HG03135 (cell line): ENCODE measurements at regions not wholly inside any gene's neighbourhood (a gene's known extent, or its start where the extent isn't known, plus 50 kb on each side); places are given as distances from the start of the nearest gene placed in this dataset.

ENCODE experiments used
- ATAC-seq: cut with Tn5 transposase; IDR thresholded peaks from one replicate; pipeline ENCODE4 v1.9.1; 2021; ENCODE audit warnings: mild to moderate bottlenecking, moderate library complexity; ENCODE audit not compliant: unreplicated experiment

DNA sequence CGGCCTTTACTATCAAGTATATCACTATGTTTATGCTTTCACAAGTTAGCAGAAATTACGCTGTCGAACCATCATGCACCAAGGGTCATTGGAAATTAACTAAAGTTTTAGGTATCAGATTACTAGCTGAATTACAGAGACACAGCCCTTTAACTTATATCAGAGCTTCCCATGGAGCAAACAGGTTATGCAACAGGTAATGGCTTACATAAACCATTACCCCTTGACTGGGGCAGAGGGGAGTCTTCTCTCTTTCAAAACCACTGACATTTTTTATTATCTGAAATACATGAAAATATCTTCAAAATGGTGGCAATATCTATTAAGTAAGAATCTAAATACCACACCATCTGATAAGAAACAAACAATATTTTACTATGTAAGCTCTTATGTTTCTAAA lies 1692.9 kb upstream of the SLC10A2 start:
- ATAC-seq = no peak

DNA sequence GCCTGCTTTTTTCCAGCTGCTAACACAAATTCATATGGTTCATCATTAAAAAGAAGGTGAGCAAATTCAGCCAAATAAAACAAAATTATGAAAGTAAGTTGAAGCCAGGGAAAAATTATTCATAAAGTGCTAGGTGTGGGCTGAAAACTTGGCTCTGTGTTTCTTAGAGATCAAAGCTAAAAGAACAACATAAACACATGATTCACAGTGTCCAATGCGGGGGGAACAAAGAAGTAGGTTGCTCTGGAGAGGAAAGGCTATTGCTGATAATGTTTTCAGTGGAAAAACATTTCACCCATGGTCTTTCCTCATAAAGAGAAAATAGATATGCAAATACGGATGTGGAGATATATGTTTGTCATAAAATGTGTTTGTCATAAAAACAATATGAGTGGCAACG lies 1691.5 kb upstream of the SLC10A2 start:
- no peak for ATAC-seq

DNA sequence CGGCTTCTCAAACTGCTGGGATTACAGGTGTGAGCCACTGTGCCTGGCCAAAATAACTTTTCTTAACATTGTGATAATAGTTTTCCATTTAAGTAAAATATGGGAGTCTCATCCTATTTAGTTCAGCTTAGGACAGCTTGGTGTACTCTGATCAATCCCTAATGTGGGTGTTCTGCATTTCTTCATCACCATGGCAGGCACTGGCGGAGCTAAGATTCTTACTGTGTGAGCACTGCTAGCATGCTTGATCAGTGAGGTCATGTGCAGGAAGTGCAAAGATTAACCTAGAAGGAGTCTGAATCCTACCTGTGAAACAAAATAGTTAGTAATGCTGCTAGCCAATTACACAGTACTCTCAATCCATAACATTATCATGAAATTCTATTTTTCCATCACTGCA lies 1684.2 kb upstream of the SLC10A2 start:
- ATAC-seq = no peak

DNA sequence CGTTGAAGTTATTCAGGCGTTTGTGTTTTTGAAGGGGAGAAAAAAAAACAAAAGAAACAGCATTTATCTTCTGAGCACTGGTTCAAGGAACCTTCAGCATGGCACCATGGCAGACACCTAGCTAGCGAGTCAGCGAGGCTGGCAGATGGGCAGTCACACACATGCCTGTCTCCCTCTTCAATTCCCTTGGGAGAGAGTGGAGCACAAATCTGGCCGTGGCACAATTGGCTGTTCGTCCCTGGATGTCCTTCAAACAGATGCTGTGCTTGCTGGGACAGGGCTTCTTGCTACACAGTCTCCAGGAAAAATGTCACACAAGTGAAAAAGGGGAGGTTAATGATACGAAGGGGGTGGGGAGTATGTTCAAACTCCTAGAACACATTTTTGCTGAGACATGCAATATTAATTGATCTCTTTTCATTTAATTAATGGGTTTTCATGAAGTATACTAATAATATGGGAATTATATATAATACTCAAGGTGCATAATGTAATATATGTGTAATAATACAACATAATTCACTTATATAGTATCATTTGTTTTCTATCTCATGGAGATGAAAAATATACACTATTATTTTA lies 1674.5 kb upstream of the SLC10A2 start:
- ATAC-seq = no peak

DNA sequence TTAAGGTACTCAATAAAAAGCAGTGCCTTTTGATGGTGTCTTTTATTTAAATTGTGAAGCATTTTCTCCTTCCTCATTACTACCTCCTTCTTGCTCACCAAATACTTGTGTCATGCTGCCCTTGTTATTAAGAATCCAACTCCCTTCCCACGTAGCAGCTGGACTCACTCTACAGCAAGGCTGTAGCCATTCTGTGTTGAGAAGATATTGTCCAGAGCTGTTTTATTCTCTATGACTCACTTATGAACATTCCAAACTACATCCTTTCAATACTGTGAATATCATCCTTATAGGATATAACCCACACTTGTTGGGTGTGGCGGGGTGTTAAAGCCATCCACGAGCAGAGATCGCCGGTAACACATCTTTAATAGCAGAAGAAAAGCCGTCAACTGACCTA lies 1671.5 kb upstream of the SLC10A2 start:
- no peak for ATAC-seq

DNA sequence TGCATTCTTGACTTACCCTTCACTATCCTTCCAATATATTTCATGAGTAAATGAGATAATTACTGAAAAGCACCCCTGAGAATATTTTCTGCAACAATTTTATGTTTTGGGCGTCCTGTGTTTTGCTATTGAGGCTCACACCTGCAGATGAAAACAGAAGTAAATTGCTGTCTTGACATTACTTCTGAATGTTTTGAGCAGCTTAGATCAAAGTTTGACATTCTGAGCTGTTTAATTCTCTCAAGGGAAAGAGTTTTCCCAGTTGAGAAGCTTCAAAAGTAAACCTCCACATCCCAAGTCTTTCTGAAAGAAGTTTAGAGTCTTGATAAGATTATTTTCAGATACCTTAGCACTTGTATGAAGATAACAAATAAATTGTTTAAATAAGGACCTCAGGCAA lies 1667.2 kb upstream of the SLC10A2 start:
- ATAC-seq = no peak

DNA sequence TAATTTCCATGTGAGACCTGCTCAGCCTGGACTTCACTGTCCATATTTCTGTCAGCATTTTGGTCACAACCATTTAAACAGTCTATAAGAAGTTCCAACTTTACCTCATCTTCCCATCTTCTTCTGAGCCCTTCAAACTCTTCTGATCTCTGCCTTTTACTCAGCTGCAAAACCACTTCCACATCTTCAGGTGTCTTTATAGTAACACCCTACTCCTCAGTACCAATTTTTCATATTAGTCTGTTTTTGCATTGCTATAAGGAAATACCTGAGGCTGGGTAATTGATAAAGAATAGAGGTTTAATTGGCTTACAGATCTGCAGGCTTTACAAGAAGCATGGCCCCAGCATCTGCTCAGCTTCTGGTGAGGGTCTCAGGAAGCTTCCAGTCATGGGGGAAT lies 1648.9 kb upstream of the SLC10A2 start:
- no peak for ATAC-seq

DNA sequence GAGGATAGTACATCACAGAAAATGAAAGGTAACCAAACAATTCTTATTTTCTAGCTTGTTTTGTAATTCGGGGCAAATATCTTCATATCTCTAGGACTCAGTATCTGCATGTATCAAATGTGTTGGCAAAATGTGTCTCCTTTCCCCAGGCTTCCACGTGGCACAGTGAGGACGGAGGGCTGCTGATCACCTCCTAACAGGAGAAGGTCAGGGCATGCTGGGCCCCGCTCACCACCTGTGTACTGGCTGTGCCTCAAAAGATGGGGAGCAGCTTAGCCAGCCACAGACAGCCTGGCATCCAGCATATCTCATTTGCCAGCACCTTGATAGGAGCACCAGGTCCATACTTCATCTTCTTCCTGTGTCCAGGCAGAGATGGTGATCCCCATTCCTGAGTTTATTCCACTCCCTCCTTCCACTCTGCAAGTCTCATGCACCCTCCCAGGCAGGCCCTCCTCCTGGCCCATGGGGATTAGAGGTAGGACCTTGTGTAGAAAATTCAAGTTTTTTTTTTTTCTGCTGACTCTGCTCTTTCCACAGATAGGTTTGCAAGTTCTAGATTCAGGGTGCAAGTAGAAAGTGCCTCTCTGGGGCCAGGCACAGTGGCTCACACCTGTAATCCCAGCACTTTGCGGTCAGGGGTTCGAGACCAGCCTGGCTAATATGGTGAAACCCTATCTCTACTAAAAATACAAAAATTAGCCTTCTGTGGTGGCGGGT lies 1639.0 kb upstream of the SLC10A2 start:
- no peak for ATAC-seq

DNA sequence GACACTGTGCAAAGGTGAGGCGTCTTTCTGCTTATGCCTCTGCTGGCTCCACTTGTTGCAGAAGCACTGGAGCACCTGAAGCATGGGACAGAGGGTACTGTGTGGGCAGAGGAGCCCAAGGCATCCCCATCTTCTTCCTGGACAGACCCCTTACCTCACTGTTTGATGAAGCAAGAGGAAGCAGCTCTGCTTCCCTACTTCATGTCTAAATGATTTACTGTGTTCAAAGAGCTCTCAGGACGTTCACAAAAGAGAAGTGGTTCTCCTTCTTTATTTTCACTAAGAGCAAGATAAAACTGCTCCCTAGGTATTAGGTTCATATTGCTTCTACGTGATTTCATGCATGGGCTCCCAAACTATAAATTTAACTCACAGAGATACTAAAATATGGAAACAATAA lies 1635.4 kb upstream of the SLC10A2 start:
- no peak for ATAC-seq

DNA sequence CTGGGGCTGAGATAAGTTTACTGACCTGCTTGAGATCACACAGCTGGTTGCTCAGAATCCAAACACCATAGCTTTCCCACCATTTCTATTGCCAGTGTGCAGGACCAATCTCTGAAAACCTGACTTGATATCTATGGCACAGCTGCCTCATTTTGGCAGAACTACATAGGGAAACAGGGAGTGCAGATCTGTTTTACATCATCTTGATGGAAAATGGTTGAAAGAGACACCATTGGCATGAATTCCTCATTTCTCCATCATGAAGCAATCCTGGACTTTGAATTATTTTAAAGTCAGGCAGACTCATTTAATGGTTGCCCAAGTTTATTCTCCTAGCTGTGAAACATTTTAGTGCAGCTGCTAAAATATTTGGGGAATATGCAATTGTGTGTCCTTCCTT lies 1628.2 kb upstream of the SLC10A2 start:
- no peak for ATAC-seq

DNA sequence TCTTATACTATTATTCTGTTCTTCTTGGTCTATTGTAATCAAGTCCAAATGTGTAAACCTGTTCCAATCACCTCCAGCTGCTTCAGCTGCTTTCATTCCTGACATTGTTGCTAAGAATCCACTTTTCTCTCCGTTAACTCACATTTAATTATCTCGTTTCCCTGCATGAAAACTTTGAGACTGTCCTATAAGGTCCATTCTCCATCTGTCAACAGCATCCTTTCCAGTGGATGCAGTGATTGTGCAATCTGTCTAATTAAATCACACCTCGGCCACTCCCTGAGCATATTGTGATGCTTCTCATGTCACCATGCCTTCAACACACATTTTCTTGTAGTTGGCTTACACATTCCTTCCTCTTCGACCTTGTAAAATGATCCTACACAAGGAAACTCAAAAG lies 1626.9 kb upstream of the SLC10A2 start:
- no peak for ATAC-seq

DNA sequence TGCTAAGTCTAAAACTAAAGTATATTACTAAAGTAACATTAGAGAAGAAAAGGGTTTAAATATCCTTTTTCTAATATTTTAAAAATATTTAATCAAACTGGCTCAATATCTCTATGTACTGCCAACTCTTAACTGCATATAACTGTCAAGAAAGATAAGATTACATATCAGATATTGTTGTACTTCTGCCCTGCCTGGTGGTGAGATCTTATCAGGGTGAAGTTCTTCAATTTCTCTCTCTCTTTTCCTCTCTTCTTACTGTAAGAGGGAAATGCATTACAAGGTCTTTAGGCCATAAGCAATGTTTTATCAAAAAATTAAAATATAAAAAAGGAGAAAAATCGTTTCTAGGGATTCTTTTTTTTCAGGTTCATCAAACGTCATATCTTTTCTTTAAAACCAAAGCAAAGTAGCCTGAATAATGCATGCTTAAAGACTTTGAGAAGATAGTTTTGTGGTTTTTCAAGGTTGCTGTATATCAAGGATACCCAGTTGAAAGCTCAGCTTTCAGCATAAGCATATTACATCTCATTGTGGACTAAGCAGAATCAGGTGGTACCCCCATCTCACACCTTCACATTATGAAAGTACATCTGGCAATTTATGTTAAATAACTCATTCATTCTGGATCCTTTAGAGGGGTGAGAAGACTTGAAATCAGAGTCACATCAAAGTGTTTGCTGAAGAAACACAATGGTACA lies 1625.7 kb upstream of the SLC10A2 start:
- ATAC-seq = no peak

DNA sequence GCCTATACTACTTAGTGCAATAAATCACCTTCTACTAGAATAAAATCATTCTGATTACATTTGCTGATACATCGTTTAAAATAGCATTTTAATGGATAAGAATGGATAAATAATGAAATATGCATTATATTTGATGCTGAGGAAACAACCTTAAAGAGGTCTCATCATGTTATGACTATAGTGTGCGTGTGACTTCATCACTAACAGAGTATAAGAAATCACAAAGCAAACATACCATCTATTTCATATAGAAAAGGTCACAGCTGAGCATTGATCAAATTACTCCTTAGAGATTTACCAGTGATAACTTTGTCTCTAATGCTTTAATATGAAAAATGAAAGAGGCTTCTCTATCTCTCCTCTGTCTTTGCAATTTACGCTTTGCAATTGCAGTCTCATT lies 1620.3 kb upstream of the SLC10A2 start:
- ATAC-seq = no peak

DNA sequence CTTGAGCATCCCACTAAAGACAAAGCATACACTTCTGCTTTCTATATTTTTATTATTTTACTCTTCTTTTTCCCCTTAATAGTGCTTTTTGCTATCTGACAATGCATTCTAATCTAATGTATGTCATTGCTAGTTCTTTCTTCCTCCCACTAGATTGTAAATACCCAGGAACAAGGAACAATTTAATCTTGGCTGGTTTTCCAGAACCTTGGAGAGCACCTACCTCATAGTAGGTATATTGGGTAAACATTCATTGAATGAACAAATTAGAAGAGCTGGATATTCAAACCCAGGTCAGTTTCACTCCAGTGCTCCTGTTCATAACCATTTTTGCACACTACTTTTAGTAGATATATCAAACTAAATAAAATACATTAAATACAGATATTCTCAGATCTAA lies 1617.6 kb upstream of the SLC10A2 start:
- no peak for ATAC-seq

DNA sequence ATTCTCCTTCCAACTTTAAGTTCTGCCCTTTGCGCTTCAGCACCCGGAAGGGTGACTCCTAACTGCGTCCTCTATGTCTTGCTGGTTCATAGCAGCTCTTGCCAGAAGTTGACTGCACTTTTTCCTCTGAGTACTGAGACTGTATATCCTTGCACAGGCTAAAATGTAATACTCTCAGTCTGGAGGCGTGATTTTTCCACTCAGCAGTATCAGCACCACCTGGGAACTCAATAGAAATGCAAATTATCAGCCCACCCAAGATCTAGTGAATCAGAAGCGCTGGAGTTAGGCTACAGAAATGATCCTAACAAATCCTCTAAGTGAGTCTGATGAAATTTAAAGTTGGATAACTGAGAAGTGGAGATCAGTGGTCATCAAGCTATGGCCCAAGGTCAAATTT lies 1611.9 kb upstream of the SLC10A2 start:
- ATAC-seq = no peak

DNA sequence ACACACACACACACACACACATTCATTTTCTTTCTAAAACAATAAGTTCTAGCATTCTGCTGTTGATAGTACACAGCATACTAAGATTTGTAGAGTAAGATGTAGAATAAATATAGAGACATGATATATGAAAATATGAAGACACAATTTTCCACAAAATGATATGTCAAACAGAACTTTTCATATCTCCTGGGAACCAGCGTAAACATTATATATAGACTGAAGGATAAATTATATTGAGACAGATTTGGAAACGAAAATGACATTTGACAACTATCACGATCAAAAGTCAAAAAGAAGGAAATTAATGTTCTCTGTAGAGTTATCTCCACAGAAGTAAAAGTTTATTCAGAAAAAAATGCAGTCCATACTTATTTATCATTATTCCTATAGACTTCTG lies 1605.7 kb upstream of the SLC10A2 start:
- ATAC-seq = no peak

DNA sequence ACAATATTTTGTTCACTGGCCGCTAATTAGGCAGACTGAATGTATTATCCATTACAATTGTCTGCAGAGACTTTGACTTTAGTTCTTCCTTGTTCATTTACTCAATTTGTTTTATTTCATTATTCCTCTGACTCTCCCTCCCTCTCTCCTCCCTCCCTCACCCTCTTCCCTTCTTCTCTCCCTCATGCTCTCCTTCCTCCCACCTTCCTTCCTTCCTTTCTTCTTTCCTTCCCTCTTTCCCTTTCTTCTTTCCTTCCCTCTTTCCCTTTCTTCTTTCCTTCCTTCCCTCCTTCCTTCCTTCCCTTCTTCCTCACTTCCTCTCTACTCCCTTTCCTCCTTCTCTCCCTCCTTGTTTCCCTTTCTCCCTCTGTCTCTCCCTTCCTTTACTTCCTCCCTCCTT lies 1591.0 kb upstream of the SLC10A2 start:
- no peak for ATAC-seq

DNA sequence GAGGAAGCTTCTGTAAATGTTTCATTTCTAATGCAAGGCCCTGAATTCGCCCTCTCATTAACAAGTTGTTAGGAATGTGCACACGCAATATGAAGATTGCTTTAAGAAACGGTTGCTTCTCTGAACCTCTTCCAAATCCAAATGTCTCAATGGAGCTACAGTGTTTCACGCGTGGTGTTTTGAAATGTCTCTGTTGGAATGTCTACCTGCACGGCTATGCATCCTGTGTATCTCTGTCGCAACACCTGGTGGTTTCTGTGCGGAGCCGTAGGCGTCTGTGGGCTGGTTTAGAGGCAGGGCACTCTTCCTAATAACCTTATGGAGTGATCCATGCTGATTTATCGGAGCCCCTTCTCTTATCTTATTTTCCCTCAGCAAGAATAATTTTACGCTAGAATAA lies 1584.2 kb upstream of the SLC10A2 start:
- ATAC-seq = no peak

DNA sequence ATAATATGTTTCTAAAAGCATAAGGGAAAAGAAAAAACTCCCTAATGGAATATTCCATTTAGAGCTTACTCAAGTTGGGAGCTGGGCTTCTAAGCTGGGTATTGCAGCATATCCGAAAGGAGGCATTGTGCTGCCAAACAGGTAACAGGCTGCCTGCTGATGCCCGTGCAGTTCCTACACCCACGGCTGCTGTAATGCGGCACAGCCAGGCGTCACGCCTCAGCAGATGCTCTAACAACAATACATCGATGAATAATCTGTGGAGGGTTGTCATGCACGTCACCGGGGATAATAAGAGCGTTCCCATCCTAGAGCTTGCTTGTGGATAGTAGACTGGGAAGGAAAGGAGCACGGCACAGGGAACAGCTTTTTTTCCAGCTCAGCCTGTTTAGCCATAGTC lies 1582.1 kb upstream of the SLC10A2 start:
- ATAC-seq = no peak

DNA sequence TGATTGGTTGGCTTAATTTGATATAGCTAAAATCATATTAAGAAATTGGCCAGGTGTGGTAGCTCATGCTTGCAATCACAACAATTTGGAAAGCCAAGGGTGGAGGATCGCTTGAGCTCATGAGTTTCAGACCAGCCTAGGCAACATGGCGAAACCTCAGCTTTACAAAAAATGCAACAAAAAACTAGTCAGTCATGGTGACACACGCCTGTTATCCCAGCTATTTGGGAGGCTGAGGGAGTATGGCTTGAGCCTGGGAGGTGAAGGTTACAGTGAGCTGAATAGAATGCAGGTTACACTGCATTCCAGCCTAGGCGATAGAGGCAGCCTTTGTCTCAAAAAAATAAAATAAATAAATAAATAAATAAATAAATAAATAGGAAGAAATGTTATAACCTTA lies 1579.6 kb upstream of the SLC10A2 start:
- ATAC-seq = no peak

DNA sequence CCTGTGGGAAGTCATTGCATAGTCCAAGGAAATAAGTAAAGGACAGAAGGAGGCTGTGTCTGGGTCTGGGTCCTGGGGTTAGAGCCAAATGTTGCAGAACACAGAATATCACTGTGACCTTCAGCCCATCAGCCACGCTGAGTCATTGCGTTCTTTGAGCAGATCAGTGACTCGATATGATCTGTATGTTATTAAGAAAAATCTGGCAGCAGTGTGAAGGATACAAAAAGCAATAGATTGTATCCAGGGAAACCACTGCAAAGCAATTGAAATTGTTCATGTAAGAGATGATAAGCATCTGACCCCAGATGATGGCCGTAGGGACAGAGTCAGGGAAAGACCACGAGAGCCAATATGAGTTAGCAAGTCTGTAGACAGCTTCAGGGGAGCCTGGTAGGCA lies 1575.1 kb upstream of the SLC10A2 start:
- ATAC-seq = no peak

DNA sequence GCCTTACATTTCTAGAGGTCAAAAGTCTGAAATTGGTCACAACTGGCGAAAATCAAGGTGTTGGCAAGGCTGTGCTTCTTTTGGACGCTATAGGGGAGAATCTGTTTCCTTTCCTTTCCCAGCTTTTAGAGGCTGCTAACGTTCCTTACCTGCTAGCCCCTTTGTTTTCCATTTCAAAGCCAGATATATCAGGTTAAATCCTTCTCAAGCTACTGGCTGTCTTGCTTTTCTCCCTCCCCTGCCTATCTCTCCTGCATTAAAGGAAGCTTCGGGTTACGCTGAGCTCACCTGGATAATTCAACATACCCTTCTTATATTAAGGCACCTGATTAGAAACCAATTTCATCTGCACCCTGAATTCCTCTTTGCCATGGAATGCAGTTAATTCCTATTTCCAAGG lies 1569.7 kb upstream of the SLC10A2 start:
- no peak for ATAC-seq

DNA sequence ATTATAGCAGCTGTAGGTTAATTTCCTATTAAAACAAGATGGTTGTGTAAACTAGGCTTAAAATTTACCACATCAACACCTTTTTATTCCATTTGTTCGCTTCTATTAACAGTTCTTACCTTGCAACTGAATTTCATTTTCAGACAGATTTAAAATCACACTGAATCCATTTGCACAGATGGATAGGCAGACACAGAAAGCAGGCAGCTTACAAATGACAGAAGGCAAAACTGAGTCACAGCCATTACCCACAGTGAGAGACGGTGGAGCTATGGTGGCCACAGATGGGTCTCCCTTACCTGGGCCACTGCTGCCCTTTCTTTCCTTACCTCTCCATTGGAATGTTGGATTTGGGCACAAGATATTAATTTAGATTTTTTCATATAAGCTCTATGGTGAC lies 1567.8 kb upstream of the SLC10A2 start:
- no peak for ATAC-seq
